Loucy (cell line): ENCODE measurements at regions not wholly inside any gene's neighbourhood (a gene's known extent, or its start where the extent isn't known, plus 50 kb on each side); places are given as distances from the start of the nearest gene placed in this dataset.

ENCODE experiments used
- EZH2phosphoT487 ChIP-seq: fragments of 200-600 bp; IDR thresholded peaks from 2 replicates; pipeline ENCODE4 v1.6.1; 2018; ENCODE audit warnings: antibody characterized with exemption, mild to moderate bottlenecking, moderate library complexity, borderline replicate concordance
- TF ChIP-seq, protein P1 (sequence below): fragments of 200-600 bp; sonication (generic); conservative IDR thresholded peaks from 2 replicates; pipeline ENCODE4 v1.5.1; 2014; ENCODE audit warnings: mild to moderate bottlenecking, antibody characterized with exemption, low read length

DNA sequence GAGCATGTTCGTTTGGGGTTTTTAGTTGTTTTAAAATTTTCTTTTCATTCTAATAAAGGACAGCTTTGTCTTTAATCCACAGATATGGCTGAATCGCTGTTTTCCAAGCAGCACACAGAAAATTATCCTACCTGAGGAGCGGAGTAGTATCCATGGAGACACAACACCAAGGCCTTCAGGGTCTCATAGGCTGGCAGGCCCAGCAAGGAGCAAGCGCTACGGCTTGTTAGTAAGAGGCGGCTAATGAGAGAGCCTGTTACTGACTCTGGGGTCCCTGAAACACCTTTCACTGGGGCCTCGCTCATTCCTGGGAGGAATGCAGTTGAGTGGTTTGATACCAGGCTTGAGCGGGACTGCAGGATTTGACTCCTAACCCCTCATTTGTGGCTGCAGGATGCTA lies 303.8 kb upstream of the CDH4 start:
- TF ChIP-seq, protein P1, sequence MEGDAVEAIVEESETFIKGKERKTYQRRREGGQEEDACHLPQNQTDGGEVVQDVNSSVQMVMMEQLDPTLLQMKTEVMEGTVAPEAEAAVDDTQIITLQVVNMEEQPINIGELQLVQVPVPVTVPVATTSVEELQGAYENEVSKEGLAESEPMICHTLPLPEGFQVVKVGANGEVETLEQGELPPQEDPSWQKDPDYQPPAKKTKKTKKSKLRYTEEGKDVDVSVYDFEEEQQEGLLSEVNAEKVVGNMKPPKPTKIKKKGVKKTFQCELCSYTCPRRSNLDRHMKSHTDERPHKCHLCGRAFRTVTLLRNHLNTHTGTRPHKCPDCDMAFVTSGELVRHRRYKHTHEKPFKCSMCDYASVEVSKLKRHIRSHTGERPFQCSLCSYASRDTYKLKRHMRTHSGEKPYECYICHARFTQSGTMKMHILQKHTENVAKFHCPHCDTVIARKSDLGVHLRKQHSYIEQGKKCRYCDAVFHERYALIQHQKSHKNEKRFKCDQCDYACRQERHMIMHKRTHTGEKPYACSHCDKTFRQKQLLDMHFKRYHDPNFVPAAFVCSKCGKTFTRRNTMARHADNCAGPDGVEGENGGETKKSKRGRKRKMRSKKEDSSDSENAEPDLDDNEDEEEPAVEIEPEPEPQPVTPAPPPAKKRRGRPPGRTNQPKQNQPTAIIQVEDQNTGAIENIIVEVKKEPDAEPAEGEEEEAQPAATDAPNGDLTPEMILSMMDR = no peak
- TF ChIP-seq EZH2phosphoT487 = no peak
